ENCODE measurements at regions not wholly inside any gene's neighbourhood (a gene's known extent, or its start where the extent isn't known, plus 50 kb on each side); places are given as distances from the start of the nearest gene placed in this dataset.

DNA sequence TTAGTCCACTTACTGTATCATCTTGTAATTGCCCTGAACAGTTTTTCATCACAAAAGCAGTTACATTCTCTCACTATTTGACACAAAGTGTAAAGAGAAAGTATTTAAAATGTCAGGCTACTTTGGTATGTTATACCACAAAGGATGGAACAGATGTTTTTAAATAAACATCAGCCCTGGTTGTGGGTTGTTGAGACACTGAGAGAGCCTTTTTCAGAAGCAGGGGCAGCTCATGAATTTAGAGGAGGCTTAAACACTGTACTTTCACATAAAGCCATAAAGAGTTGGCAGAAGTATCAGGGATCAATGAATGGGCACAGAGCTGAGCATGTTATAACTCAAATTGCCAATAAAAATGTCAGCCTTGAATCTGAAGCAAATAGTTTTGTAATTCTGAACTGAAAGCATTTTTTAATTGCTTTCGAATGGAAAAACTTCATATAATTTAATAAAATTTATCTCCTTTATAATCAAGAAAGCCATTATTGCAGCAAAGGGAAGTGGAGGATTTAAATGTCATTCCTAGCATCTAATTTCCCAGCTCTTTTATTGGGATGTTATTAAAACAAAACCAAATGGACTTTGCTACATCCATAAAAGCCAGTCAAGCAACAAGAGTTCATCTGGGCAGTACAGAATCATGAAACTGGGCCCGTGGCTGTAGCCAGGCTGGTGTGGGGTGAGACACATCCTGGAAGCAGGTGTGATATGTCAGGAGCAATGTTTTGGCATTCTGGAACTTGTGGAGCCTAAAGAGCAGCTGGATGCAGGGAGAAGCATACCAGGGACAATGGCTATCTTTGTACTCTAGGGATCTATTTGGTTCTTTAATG is 95.1 kb upstream of the NT5C1B start:
- no peak for TF ChIP-seq CTCF (IDR thresholded peaks at IDR 0.05; ENCODE audit: borderline replicate concordance, extremely low read depth, low read length, poor library complexity, severe bottlenecking)
- no peak for TF ChIP-seq EZH2 (IDR thresholded peaks at IDR 0.05; ENCODE audit: borderline replicate concordance, low read depth, low read length, severe bottlenecking)
